H1 (cell line): ENCODE measurements at regions not wholly inside any gene's neighbourhood (a gene's known extent, or its start where the extent isn't known, plus 50 kb on each side); places are given as distances from the start of the nearest gene placed in this dataset.

Experiments used
- CTCF ChIA-PET: fragments of 300-600 bp; sonication (Branson Sonifier 250); formaldehyde crosslinking; loops from one replicate; lab custom pipeline; 2021; ENCODE audit not compliant: partially characterized antibody; lab: Charles Lee
- POLR2A ChIA-PET: fragments of 300-600 bp; sonication (Branson Sonifier 250); formaldehyde crosslinking; loops from one replicate; lab custom pipeline; 2021; ENCODE audit warnings: inconsistent platforms; ENCODE audit not compliant: partially characterized antibody; lab: Charles Lee
- DNase-seq, 2 experiments: peaks; one replicate each; pipeline versions ENCODE4 v3.0.0 to v3.0.0-alpha.2; 2010 to 2022; ENCODE audit warnings: low spot score in 2 of 2, low read depth in 1 of 2, mixed read lengths in 1 of 2
- FAIRE-seq: peaks from 2 replicates; lab custom pipeline; 2011; peaks lifted over from hg19 to GRCh38; lab: Jason Lieb, UNC
- H2AFZ ChIP-seq: 2 replicates; pipeline ENCODE4 v1.8.1; 2012; ENCODE audit warnings: low read length, inconsistent platforms
- H2AK5ac ChIP-seq: 2 replicates; pipeline ENCODE4 v1.6.1; 2013; ENCODE audit warnings: low read depth, low read length
- H2BK120ac ChIP-seq: replicated peaks from 2 replicates; pipeline ENCODE3; 2013; ENCODE audit warnings: low read depth, low read length, inconsistent platforms
- H2BK12ac ChIP-seq: 2 replicates; pipeline ENCODE4 v1.6.1; 2013; ENCODE audit warnings: low read depth, low read length
- H2BK15ac ChIP-seq: 2 replicates; pipeline ENCODE4 v1.6.1; 2013; ENCODE audit warnings: low read length
- H2BK20ac ChIP-seq: 2 replicates; pipeline ENCODE4 v1.6.1; 2013; ENCODE audit warnings: low read length
- H2BK5ac ChIP-seq: 2 replicates; pipeline ENCODE4 v1.6.1; 2013; ENCODE audit warnings: low read depth, low read length
- H3K14ac ChIP-seq: 2 replicates; pipeline ENCODE4 v1.6.1; 2013; ENCODE audit warnings: inconsistent platforms; ENCODE audit not compliant: insufficient read length
- H3K18ac ChIP-seq: 2 replicates; pipeline ENCODE4 v1.6.1; 2013; ENCODE audit warnings: low read length; ENCODE audit errors: extremely low read depth
- H3K23ac ChIP-seq: 2 replicates; pipeline ENCODE4 v1.6.1; 2013; ENCODE audit warnings: inconsistent platforms; ENCODE audit not compliant: insufficient read length
- H3K23me2 ChIP-seq: 2 replicates; pipeline ENCODE4 v1.6.1; 2013; ENCODE audit warnings: low read depth, low read length
- H3K27ac ChIP-seq: 2 replicates; pipeline ENCODE4 v1.6.1; 2011; ENCODE audit warnings: low read depth, low read length, inconsistent platforms
- H3K27me3 ChIP-seq, 4 experiments: replicated peaks in 1 of 4; 1 replicate in 1 of 4; 2 replicates in 3 of 4; pipeline versions ENCODE4 v1.6.1 to v1.8.1; 2011 to 2013; ENCODE audit warnings: low read length in 3 of 4, mild to moderate bottlenecking in 3 of 4, inconsistent platforms in 2 of 4, mixed read lengths in 2 of 4, moderate library complexity in 1 of 4; ENCODE audit not compliant: control insufficient read depth in 3 of 4, insufficient read depth in 3 of 4; ENCODE audit errors: extremely low read depth in 1 of 4
- H3K36me3 ChIP-seq, 4 experiments: 2 replicates each; pipeline versions ENCODE4 v1.6.1 to v1.8.1; 2011 to 2013; ENCODE audit warnings: mild to moderate bottlenecking in 4 of 4, low read length in 3 of 4, moderate library complexity in 2 of 4, control low read depth in 1 of 4, inconsistent platforms in 1 of 4; ENCODE audit not compliant: insufficient read depth in 4 of 4, control insufficient read depth in 2 of 4
- H3K4ac ChIP-seq: replicated peaks from 2 replicates; pipeline ENCODE3; 2013; ENCODE audit warnings: low read length, low read depth, mixed read lengths, inconsistent platforms; ENCODE audit not compliant: insufficient read length
- H3K4me1 ChIP-seq, 4 experiments: replicated peaks in 1 of 4; 1 replicate in 1 of 4; 2 replicates in 3 of 4; pipeline versions ENCODE4 v1.6.1 to v1.8.1; 2011 to 2013; ENCODE audit warnings: low read length in 3 of 4, inconsistent platforms in 2 of 4, mixed read lengths in 1 of 4; ENCODE audit not compliant: insufficient read depth in 4 of 4, control insufficient read depth in 3 of 4
- H3K4me2 ChIP-seq, 2 experiments: 2 replicates each; pipeline versions ENCODE4 v1.6.1 to v1.8.1; 2011 to 2013; ENCODE audit warnings: low read depth in 2 of 2, low read length in 2 of 2, control low read depth in 1 of 2, inconsistent platforms in 1 of 2, mild to moderate bottlenecking in 1 of 2; ENCODE audit not compliant: insufficient read depth in 1 of 2
- H3K4me3 ChIP-seq, 4 experiments: fragments of 200-600, 300-600 bp in 1 of 4; sonication (generic), shearing (Covaris generic), sonication (Bioruptor Twin) in 1 of 4; 2 replicates each; pipeline versions ENCODE4 v1.5.1 to v1.8.1; 2011 to 2016; ENCODE audit warnings: low read length in 4 of 4, low read depth in 3 of 4, control low read depth in 2 of 4, inconsistent platforms in 2 of 4, mild to moderate bottlenecking in 2 of 4, mixed read lengths in 1 of 4, moderate library complexity in 1 of 4; ENCODE audit not compliant: insufficient read depth in 2 of 4; ENCODE audit errors: extremely low read depth in 1 of 4
- H3K56ac ChIP-seq: replicated peaks from 2 replicates; pipeline ENCODE3; 2013; ENCODE audit warnings: low read depth, mild to moderate bottlenecking, mixed read lengths, low read length, inconsistent platforms; ENCODE audit not compliant: insufficient read length
- H3K79me1 ChIP-seq: 2 replicates; pipeline ENCODE4 v1.6.1; 2013; ENCODE audit warnings: low read depth, low read length, control low read depth
- H3K79me2 ChIP-seq, 2 experiments: 2 replicates each; pipeline versions ENCODE4 v1.6.1 to v1.8.1; 2012 to 2013; ENCODE audit warnings: low read length in 2 of 2, mild to moderate bottlenecking in 2 of 2, inconsistent platforms in 1 of 2; ENCODE audit not compliant: insufficient read depth in 2 of 2, control insufficient read depth in 1 of 2
- H3K9ac ChIP-seq, 4 experiments: replicated peaks in 1 of 4; 1 replicate in 1 of 4; 2 replicates in 3 of 4; pipeline versions ENCODE4 v1.6.1 to v1.8.1; 2011 to 2013; ENCODE audit warnings: low read depth in 3 of 4, low read length in 3 of 4, control low read depth in 2 of 4, mild to moderate bottlenecking in 2 of 4, moderate library complexity in 2 of 4, inconsistent platforms in 1 of 4; ENCODE audit errors: extremely low read depth in 1 of 4
- H3K9me3 ChIP-seq, 2 experiments: 2 replicates each; pipeline versions ENCODE4 v1.6.1 to v1.8.1; 2012 to 2013; ENCODE audit warnings: mild to moderate bottlenecking in 2 of 2, moderate library complexity in 2 of 2, control low read depth in 1 of 2, inconsistent platforms in 1 of 2, low read depth in 1 of 2, low read length in 1 of 2, mixed read lengths in 1 of 2; ENCODE audit not compliant: insufficient read depth in 2 of 2
- H4K20me1 ChIP-seq, 2 experiments: replicated peaks in 1 of 2; 2 replicates each; pipeline versions ENCODE3 to v1.8.1; 2011 to 2013; ENCODE audit warnings: inconsistent platforms in 2 of 2, low read length in 2 of 2, mild to moderate bottlenecking in 1 of 2; ENCODE audit not compliant: insufficient read depth in 2 of 2, control insufficient read depth in 1 of 2
- H4K5ac ChIP-seq: 2 replicates; pipeline ENCODE4 v1.6.1; 2013; ENCODE audit warnings: low read length, low read depth, mixed read lengths, inconsistent platforms; ENCODE audit not compliant: insufficient read length
- H4K8ac ChIP-seq: 2 replicates; pipeline ENCODE4 v1.8.0; 2013; ENCODE audit warnings: mild to moderate bottlenecking, moderate library complexity, low read length, inconsistent platforms; ENCODE audit not compliant: insufficient read depth; ENCODE audit errors: extremely low read depth
- H4K91ac ChIP-seq: replicated peaks from 2 replicates; pipeline ENCODE3; 2013; ENCODE audit warnings: low read length, mixed read lengths, inconsistent platforms; ENCODE audit not compliant: insufficient read length
- EZH2 ChIP-seq: fragments of 200-600 bp; sonication (generic); IDR thresholded peaks from 2 replicates; pipeline ENCODE4 v1.7.1; 2012; ENCODE audit warnings: low read depth, mild to moderate bottlenecking, moderate library complexity, low read length, inconsistent platforms; ENCODE audit not compliant: severe bottlenecking
- KDM5A ChIP-seq: fragments of 200-600 bp; IDR thresholded peaks from 2 replicates; pipeline ENCODE4 v1.7.1; 2012; ENCODE audit warnings: mild to moderate bottlenecking, low read length, inconsistent platforms, mixed read lengths
- NANOG ChIP-seq: IDR thresholded peaks from 2 replicates; pipeline ENCODE4 v1.6.1; 2011; ENCODE audit warnings: low read length, low read depth, mild to moderate bottlenecking, inconsistent platforms; ENCODE audit not compliant: insufficient read depth, poor library complexity, severe bottlenecking
- POU5F1 ChIP-seq: IDR thresholded peaks from 2 replicates; pipeline ENCODE4 v1.6.1; 2011; ENCODE audit warnings: low read depth, mild to moderate bottlenecking, low read length, moderate library complexity
- RFX5 ChIP-seq: IDR thresholded peaks from 2 replicates; pipeline ENCODE4 v1.6.1; 2011; ENCODE audit warnings: low read depth, low read length, improper control_type of control experiment, borderline replicate concordance
- RNF2 ChIP-seq: fragments of 200-900, 300-1000 bp; sonication (generic); IDR thresholded peaks from 2 replicates; pipeline ENCODE4 v1.7.1; 2016; ENCODE audit warnings: borderline replicate concordance, low read depth, mild to moderate bottlenecking, antibody characterized with exemption, low read length; ENCODE audit not compliant: poor library complexity, severe bottlenecking; ENCODE audit errors: missing control alignments
- SIN3A ChIP-seq, 2 experiments: IDR thresholded peaks in 1 of 2; conservative IDR thresholded peaks in 1 of 2; 2 replicates each; pipeline ENCODE4 v1.6.1; 2011 to 2012; ENCODE audit warnings: low read length in 2 of 2, improper control_type of control experiment in 1 of 2, low read depth in 1 of 2, mild to moderate bottlenecking in 1 of 2
- SIRT6 ChIP-seq: IDR thresholded peaks from one replicate; pipeline ENCODE4 v1.7.1; 2012; ENCODE audit warnings: low read length, inconsistent platforms
- SIX5 ChIP-seq: IDR thresholded peaks from 2 replicates; pipeline ENCODE4 v1.6.1; 2011; ENCODE audit warnings: mild to moderate bottlenecking, low read depth, low read length
- SUZ12 ChIP-seq: fragments of 200-600 bp; sonication (generic); IDR thresholded peaks from 2 replicates; pipeline ENCODE4 v1.6.1; 2012; ENCODE audit warnings: mild to moderate bottlenecking, inconsistent platforms, low read length, moderate library complexity, mixed read lengths
- TAF7 ChIP-seq: optimal IDR thresholded peaks from 2 replicates; pipeline ENCODE3; 2011; ENCODE audit warnings: low read depth, mild to moderate bottlenecking, inconsistent platforms, low read length, moderate library complexity, borderline replicate concordance
- WGBS, 2 experiments: shearing (Covaris generic) in 1 of 2; methylation state at CpG; one replicate each; pipeline versions ENCODE4 v1.1.6 to v1.1.7; 2013 to 2015; ENCODE audit warnings: low lambda C conversion rate in 2 of 2, mixed read lengths in 2 of 2, inconsistent platforms in 1 of 2, low coverage in 1 of 2, missing lambda C conversion rate in 1 of 2; ENCODE audit not compliant: insufficient replicate concordance in 2 of 2, insufficient coverage in 1 of 2, insufficient read length in 1 of 2; ENCODE audit errors: extremely low coverage in 1 of 2, missing lambda C conversion rate in 1 of 2; 5-methylcytosine and 5-hydroxymethylcytosine counted together
- TF ChIP-seq, protein P1 (sequence below): IDR thresholded peaks from 2 replicates; pipeline ENCODE4 v1.6.1; 2012; ENCODE audit warnings: inconsistent platforms

GRCh38 chrX:142663330-142664095 is 362.2 kb upstream of the SPANXN4 start:
- Histone ChIP-seq H3K4me2 (no peak overlapping the region), H3K79me2 (no peaks in the 10 kb centered on the region), H3K79me1 (no peaks in the 10 kb centered on the region), H3K27me3 (no peaks in the 10 kb centered on the region), H2BK15ac (no peak overlapping the region), H4K91ac (no peak overlapping the region), H3K9me3 (no peaks in the 10 kb centered on the region), H3K4ac (no peak overlapping the region), H2BK20ac (no peak overlapping the region), H3K4me1 (no peaks in the 10 kb centered on the region), H4K5ac (no peak overlapping the region), H3K23ac (no peak overlapping the region), H3K36me3 (no peaks in the 10 kb centered on the region), H2BK5ac (no peak overlapping the region), H3K18ac (no peak overlapping the region), H4K8ac (no peak overlapping the region), H2BK12ac (no peak overlapping the region), H3K23me2 (no peaks in the 10 kb centered on the region), H4K20me1 (no peaks in the 10 kb centered on the region), H3K14ac (no peak overlapping the region), H3K27ac (no peak overlapping the region), H3K9ac (no peak overlapping the region), H3K56ac (no peak overlapping the region), H2AFZ (no peak overlapping the region), H2AK5ac (no peak overlapping the region), H3K4me3 (no peak overlapping the region), H2BK120ac (no peak overlapping the region)
- WGBS, 2 experiments, result 82% methylated on average over 3 of the region's 3 CpGs; no CpG with 5 or more reads in 1 of the 2 experiments
- FAIRE-seq (no peak), DNase-seq (no peak)
- CTCF ChIA-PET, result no interaction called here
- POLR2A ChIA-PET, result no interaction called here
- TF ChIP-seq SUZ12 (no peak), EZH2 (no peak), TAF7 (no peak), SIX5 (no peak), SIRT6 (no peak), SIN3A (conservative IDR thresholded peaks at IDR 0.05 in 1 of 2, IDR thresholded peaks at IDR 0.05 in 1 of 2; ENCODE audit: low read depth in 1 of 2, low read length in 2 of 2) (no peak), RFX5 (no peak), NANOG (no peak), POU5F1 (no peak), RNF2 (no peak), KDM5A (no peak)
- TF ChIP-seq, protein P1, sequence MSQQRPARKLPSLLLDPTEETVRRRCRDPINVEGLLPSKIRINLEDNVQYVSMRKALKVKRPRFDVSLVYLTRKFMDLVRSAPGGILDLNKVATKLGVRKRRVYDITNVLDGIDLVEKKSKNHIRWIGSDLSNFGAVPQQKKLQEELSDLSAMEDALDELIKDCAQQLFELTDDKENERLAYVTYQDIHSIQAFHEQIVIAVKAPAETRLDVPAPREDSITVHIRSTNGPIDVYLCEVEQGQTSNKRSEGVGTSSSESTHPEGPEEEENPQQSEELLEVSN, result no peak
